ENCODE measurements at regions not wholly inside any gene's neighbourhood (a gene's known extent, or its start where the extent isn't known, plus 50 kb on each side); places are given as distances from the start of the nearest gene placed in this dataset.
A peak's percentile ranks its signal among the peaks of the same experiment; 100 is the strongest.

DNA sequence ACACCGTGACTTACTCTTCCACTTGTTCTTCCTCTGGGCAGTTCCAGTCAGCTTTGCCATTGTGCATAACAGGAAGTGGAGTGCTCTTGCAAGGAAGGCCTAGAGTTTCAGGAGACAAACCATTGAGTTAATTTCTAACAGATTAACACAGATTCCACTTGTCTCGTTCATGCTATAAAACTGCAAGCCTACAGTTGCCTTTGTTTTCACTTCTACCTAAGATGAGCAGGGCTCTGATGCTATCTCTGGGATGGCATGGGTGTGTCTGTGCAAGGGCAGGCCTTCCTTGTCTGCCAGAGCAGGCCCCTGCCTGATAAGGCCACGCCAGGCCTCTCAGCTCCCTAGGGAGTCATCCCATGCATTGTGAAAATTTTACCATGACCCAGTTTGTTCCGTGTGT, 67.7 kb upstream of the PGRMC2 start:
- H3K27ac ChIP-seq (ENCODE audit: control insufficient read depth, insufficient read depth, low read length) = no peak overlapping the region
- H3K4me2 ChIP-seq (ENCODE audit: control insufficient read depth, extremely low read depth, insufficient read depth, low read depth, low read length) = peak overlapping the region; percentile 1
- DNase-seq (ENCODE audit: low read depth, low spot score) (no peak), FAIRE-seq (peak; percentile 79)
- TF ChIP-seq EZH2 (IDR thresholded peaks at IDR 0.05; ENCODE audit: low read length) = no peak
- TF ChIP-seq, protein P1, sequence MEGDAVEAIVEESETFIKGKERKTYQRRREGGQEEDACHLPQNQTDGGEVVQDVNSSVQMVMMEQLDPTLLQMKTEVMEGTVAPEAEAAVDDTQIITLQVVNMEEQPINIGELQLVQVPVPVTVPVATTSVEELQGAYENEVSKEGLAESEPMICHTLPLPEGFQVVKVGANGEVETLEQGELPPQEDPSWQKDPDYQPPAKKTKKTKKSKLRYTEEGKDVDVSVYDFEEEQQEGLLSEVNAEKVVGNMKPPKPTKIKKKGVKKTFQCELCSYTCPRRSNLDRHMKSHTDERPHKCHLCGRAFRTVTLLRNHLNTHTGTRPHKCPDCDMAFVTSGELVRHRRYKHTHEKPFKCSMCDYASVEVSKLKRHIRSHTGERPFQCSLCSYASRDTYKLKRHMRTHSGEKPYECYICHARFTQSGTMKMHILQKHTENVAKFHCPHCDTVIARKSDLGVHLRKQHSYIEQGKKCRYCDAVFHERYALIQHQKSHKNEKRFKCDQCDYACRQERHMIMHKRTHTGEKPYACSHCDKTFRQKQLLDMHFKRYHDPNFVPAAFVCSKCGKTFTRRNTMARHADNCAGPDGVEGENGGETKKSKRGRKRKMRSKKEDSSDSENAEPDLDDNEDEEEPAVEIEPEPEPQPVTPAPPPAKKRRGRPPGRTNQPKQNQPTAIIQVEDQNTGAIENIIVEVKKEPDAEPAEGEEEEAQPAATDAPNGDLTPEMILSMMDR (optimal IDR thresholded peaks at IDR 0.05 in 1 of 3, IDR thresholded peaks at IDR 0.05 in 1 of 3, conservative IDR thresholded peaks at IDR 0.05 in 1 of 3; ENCODE audit: extremely low read depth in 1 of 3, insufficient read depth in 2 of 3, low read length in 3 of 3) = no peak
- no peak overlapping the region for H3K9ac ChIP-seq (ENCODE audit: control insufficient read depth, extremely low read depth, insufficient read depth, low read length)
- no peaks in the 10 kb centered on the region for H3K36me3 ChIP-seq (ENCODE audit: control insufficient read depth in 2 of 2, extremely low read depth in 1 of 2, insufficient read depth in 2 of 2, low read length in 2 of 2)
- H2AFZ ChIP-seq (ENCODE audit: control insufficient read depth, low read length) = peak overlapping the region; percentile 27
- H3K4me1 ChIP-seq (ENCODE audit: control insufficient read depth, extremely low read depth, insufficient read depth, low read length) = peaks cover 31% of the 10 kb centered on the region
- dilution Hi-C loops (cut with MboI; ENCODE audit: extremely low pct_ligation_motif_present, low sequenced_read_pairs) = no loop called here
- no peak overlapping the region for H3K4me3 ChIP-seq (ENCODE audit: control insufficient read depth in 2 of 3, extremely low read depth in 1 of 3, insufficient read depth in 2 of 3, low read depth in 1 of 3, low read length in 3 of 3)
- no peaks in the 10 kb centered on the region for H4K20me1 ChIP-seq (ENCODE audit: control insufficient read depth, extremely low read depth, insufficient read depth, low read length)
- H3K9me3 ChIP-seq (ENCODE audit: control insufficient read depth, low read depth, low read length) = no peaks in the 10 kb centered on the region
- H3K27me3 ChIP-seq (ENCODE audit: control insufficient read depth, extremely low read depth, insufficient read depth, low read length) = no peaks in the 10 kb centered on the region
- H3K79me2 ChIP-seq (ENCODE audit: control insufficient read depth, insufficient read depth, low read length) = no peaks in the 10 kb centered on the region
- no peaks in the 10 kb centered on the region for H3K9me1 ChIP-seq (ENCODE audit: control insufficient read depth, extremely low read depth, insufficient read depth, low read length)

DNA sequence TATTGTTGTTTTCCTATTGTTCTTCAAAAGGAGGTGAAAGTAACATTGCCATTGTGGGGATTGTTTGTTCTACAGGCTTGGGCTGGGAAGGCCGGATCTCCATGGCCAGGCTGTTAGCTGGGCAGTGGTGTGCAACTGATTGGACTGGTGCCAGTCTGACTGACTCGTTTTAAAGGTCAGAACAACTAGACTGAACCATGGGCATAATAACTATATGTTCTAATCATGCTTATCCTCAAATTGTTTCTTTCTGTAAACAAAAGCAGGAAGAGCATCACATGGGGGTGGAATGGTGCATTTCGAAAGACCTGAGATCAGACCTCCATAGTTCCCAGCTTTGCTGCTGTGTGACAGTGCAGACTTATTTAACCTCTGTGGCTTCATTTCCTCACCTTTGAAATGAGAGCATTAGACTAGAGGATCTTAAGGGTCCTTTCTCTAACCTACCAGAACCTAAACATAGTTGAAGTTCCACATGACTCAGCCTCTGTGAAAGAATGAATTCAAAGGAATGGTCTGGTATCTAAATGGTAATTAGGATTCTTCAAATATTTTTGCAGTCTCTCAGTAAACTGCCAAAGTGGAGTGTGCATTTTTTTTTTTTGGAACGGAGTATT, 66.7 kb upstream of the PGRMC2 start:
- H2AFZ ChIP-seq (ENCODE audit: control insufficient read depth, low read length) = no peak overlapping the region
- peak; percentile 57 for FAIRE-seq

More for the DNA sequence above, 66.7 kb upstream of the PGRMC2 start:
- Histone ChIP-seq H3K4me1 (ENCODE audit: control insufficient read depth, extremely low read depth, insufficient read depth, low read length) (peaks cover 31% of the 10 kb centered on the region), H3K27me3 (ENCODE audit: control insufficient read depth, extremely low read depth, insufficient read depth, low read length) (no peaks in the 10 kb centered on the region), H3K9me3 (ENCODE audit: control insufficient read depth, low read depth, low read length) (no peaks in the 10 kb centered on the region), H3K27ac (ENCODE audit: control insufficient read depth, insufficient read depth, low read length) (no peak overlapping the region), H3K4me2 (ENCODE audit: control insufficient read depth, extremely low read depth, insufficient read depth, low read depth, low read length) (peak overlapping the region; percentile 23), H3K79me2 (ENCODE audit: control insufficient read depth, insufficient read depth, low read length) (no peaks in the 10 kb centered on the region), H3K36me3 (ENCODE audit: control insufficient read depth in 2 of 2, extremely low read depth in 1 of 2, insufficient read depth in 2 of 2, low read length in 2 of 2) (no peaks in the 10 kb centered on the region), H3K9me1 (ENCODE audit: control insufficient read depth, extremely low read depth, insufficient read depth, low read length) (no peaks in the 10 kb centered on the region), H3K9ac (ENCODE audit: control insufficient read depth, extremely low read depth, insufficient read depth, low read length) (no peak overlapping the region), H3K4me3 (ENCODE audit: control insufficient read depth in 2 of 3, extremely low read depth in 1 of 3, insufficient read depth in 2 of 3, low read depth in 1 of 3, low read length in 3 of 3) (no peak overlapping the region), H4K20me1 (ENCODE audit: control insufficient read depth, extremely low read depth, insufficient read depth, low read length) (no peaks in the 10 kb centered on the region)
- dilution Hi-C loops (cut with MboI; ENCODE audit: extremely low pct_ligation_motif_present, low sequenced_read_pairs) = no loop called here
- no peak for DNase-seq (ENCODE audit: low read depth, low spot score)
- TF ChIP-seq, protein P1 (optimal IDR thresholded peaks at IDR 0.05 in 1 of 3, IDR thresholded peaks at IDR 0.05 in 1 of 3, conservative IDR thresholded peaks at IDR 0.05 in 1 of 3; ENCODE audit: extremely low read depth in 1 of 3, insufficient read depth in 2 of 3, low read length in 3 of 3) = no peak
- no peak for TF ChIP-seq EZH2 (IDR thresholded peaks at IDR 0.05; ENCODE audit: low read length)

Measured in keratinocyte (primary cell).